GM21423 (cell line): ENCODE measurements at regions not wholly inside any gene's neighbourhood (a gene's known extent, or its start where the extent isn't known, plus 50 kb on each side); places are given as distances from the start of the nearest gene placed in this dataset.

Source experiments
- ATAC-seq: cut with Tn5 transposase; IDR thresholded peaks from one replicate; pipeline ENCODE4 v1.9.1; 2021; ENCODE audit warnings: mild to moderate bottlenecking, moderate library complexity; ENCODE audit not compliant: unreplicated experiment

DNA sequence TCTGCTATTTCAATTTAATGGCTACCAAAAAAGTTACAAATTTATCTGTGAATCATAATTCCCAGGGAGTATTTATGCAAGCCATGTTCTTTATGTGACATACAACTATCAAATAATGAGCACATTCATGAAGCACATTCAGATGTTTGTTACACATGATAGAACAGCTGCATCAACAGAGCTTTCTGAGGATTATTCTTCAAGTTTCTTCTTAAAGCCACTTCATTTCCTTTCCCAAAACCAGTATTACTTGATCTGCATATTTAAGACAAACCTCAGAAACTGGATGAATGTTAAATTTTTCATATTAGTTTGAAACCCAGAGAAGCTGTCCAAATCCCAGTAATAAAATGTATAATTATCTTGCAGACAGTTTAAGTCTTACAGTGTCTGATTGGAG lies 73.6 kb upstream of the SOX5 start:
- ATAC-seq, result no peak

DNA sequence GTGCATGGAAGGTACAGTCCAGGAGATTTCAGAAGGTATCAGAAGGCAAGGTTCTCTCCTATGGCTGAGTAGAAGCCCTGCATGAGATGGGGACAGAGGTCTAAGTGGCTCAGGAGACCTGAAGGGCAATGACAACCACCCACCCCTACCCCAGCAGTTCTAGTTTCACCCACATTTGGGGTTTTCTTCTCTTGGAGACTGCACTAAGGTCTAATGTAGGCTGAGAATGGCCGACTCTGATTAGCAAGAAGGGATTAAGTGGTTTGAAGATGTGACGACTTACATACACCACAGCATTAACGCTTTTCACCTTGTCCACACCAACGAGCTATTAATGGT lies 71.7 kb upstream of the SOX5 start:
- no peak for ATAC-seq

DNA sequence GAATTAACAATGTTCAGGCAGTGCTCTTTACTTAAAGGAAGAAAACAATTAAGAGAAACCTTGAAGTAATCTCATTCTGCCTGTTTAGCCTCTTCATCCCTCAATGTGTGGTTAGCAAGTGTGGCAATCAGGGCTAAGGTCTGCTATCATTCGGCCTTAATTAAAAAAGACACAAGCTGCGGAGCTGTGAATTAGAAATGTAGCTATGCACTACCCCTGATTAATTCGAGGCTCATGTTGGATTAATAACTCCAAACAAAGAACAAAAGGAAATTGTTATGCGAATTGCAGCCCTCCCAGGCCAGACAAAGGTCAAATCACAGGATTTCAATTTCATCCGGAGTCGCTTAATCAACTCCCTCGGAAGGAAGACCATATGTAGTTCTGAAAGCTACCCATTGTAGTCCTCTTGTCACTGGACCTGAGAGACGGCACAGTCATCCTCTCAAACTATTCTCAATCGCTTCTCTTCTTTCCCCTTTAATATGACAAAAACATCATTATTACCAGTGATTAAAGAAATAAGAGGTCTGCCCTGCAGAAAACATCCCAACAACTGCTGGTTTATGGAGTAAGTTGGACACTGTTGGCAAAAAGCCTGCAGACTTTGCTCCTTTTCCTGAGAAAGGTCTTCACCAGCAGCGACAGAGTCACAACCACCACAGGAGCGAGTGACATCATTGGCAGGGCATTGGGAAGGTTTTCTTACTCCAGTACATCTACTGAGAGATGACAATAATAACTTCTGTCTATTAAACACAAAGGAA lies 71.1 kb upstream of the SOX5 start:
- no peak for ATAC-seq

DNA sequence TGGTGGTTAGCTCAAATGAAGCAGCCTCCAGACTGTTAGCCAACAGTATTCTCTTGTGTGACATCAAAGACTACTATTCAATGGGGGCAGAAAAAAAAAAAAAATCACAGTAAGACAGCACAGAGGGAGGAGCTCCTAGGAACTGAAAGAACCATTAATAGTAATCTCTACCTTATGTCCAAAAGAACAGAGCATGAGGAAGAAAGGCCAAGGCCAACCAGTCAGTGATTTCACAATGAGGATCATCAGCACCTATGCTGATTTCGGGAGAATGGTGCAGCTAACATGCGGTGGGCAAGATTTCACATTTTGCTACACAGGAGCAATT lies 66.3 kb upstream of the SOX5 start:
- ATAC-seq, result no peak

DNA sequence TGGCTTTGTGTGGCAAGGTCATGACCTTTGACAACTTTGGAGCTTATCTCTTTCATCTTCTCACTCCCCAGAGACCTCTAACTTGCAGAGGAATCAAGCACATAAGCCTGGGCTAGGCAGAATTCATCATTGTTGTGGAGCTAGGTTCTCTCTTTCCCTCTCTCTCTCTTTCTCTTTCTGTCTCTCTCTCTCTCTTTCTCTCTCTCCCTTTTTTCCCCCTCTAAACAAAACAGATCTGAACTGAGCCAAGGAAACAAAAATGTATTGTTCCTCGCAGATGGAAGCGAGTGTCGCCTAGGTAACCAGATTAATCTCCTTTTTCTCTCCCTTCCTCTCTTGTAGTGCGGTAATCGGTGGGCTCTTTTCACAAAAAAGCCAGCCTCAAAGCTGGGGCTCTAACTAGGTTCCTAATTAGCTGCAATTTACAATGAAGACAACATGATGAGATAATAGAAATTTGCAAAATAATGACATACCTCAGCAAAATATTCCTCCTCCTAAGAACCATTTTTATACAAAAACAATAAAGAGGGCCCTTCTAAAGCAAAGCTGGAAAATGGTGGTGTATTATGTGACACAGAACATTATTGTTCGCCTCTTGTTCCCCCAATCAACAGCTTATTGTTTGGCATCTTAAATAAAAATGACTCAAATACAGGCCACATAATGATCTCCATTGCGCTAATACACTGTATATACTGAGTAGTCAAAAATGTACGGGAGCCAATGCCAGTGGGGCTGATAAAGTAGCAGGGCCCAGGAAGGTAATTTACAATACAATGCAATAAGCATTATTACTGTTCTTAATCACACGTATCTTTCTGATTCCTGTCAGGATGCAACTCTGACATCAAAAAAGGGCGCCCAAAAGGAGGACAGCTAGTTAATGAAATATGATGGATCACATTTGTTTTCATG lies 65.7 kb upstream of the SOX5 start:
- no peak for ATAC-seq

DNA sequence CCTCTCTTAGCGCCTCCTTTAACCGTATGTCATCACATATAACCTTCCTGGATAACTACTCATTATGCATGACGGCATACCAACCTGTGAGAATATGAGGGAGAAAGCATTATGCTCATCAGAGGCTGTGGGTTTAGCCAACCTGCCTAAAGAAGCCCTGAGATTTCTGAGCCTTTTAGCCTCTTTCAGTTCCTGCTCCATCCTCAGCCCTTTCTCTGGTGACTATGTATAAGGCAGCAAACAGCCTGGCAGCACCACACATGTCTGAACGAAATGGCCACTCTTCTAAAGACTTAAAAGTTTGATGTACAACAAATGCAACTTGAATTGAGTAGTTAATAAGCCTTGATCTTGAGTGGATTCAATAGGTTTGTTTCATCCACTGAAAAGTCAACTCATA lies 64.8 kb upstream of the SOX5 start:
- no peak for ATAC-seq

DNA sequence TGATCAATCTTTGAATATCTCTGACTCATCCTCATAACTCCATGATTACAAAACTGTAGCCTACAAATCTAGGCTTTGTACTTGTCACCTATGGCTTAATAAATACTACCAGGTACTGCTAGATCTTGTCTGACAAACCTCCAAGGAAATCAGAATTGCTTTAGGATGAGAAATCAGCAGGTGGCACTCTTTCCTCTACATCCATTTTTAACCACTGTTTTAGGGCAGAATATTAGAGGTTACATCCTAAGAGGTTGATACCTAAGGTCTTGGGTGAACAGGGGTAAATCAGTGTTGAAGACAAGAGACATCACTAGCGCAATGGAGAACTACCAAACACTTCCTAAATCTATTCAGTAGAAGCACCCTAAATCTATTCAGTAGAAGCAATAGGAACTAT lies 63.1 kb upstream of the SOX5 start:
- no peak for ATAC-seq

DNA sequence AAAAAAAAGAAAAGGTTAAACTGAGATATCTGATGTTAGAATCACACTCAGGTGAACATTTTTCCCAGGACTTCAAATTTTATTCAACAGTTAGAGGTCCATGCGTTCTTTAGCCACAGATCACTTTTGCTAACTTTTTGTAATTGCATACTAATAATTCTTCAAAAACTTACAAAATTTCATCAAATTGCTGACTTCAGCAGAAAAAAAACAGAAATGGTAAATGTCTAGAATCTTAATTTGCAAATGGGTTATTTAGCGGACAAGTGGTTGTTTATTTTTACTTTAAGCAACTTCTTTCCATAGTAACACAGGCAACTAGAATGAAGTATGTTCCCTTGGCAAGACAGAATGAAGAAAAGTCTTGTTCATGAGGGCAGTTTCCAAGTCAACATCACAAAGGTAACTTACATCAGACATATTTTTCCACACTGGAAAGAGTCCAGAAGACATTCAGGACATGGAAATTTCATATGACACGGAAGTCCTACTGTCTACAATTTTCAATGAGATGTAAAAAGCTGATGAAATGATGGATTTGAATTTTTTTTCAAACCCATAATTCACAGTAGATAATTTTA lies 62.5 kb upstream of the SOX5 start:
- ATAC-seq, result no peak

DNA sequence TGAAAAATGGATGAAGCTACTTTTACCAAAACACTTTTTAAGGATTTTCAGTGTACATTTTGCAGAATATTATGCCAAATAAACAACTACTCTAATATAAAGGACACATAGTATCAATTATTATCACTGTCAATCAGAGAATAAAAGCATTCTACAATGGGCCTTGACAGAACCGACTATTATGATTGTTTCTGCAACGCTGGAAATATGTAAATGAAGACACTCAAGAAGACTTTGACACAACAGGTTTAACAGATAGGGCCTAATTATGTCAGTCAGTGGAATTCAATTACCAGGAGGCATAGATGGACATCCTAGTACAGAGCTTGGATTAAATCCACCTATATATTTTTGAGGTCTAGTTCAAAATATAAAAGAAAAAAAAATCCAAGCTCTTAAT lies 58.7 kb upstream of the SOX5 start:
- ATAC-seq, result no peak
